ENCODE measurements at regions not wholly inside any gene's neighbourhood (a gene's known extent, or its start where the extent isn't known, plus 50 kb on each side); places are given as distances from the start of the nearest gene placed in this dataset.

DNA sequence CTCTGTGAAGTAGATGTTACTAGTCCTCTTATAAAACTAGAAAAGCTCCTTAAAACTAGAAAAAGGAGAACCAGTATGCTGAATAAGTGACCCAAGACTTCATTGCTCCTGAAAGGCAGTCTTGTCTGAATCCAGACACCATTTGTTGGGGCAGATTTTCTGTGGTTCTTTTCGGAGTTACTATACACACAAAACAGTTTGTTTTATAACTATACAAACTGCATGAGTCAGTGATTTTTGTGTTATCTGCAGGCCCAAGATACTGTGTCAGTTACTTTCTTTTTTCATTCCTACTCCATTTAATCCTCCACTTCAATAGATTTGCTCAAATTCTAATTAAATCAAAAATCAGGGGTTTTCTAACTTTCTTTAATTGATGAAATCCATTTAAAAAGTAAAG lies 244.6 kb downstream of the ARPP21 start:
- DNase-seq (ENCODE audit: low read depth in 1 of 2, low spot score in 2 of 2): no peak
- no peaks in the 10 kb centered on the region for H3K4me1 ChIP-seq (replicated peaks in 1 of 4; ENCODE audit: control insufficient read depth in 3 of 4, insufficient read depth in 4 of 4, low read length in 3 of 4)
- no peak overlapping the region for H3K4me3 ChIP-seq (ENCODE audit: extremely low read depth in 1 of 4, insufficient read depth in 2 of 4, low read depth in 3 of 4, low read length in 4 of 4)
- no peak overlapping the region for H4K5ac ChIP-seq (ENCODE audit: insufficient read length, low read depth, low read length)
- H3K27me3 ChIP-seq (replicated peaks in 1 of 4; ENCODE audit: control insufficient read depth in 3 of 4, extremely low read depth in 1 of 4, insufficient read depth in 3 of 4, low read length in 3 of 4): no peaks in the 10 kb centered on the region
- H3K56ac ChIP-seq (replicated peaks; ENCODE audit: insufficient read length, low read depth, low read length): no peak overlapping the region
- H4K20me1 ChIP-seq (replicated peaks in 1 of 2; ENCODE audit: control insufficient read depth in 1 of 2, insufficient read depth in 2 of 2, low read length in 2 of 2): no peaks in the 10 kb centered on the region
- H3K18ac ChIP-seq (ENCODE audit: extremely low read depth, low read length): no peak overlapping the region
- no peak overlapping the region for H3K4ac ChIP-seq (replicated peaks; ENCODE audit: insufficient read length, low read depth, low read length)
- no peak overlapping the region for H2AFZ ChIP-seq (ENCODE audit: low read length)
- no peak overlapping the region for H3K9ac ChIP-seq (replicated peaks in 1 of 4; ENCODE audit: extremely low read depth in 1 of 4, low read depth in 3 of 4, low read length in 3 of 4)
- no peak overlapping the region for H2BK20ac ChIP-seq (ENCODE audit: low read length)
- H3K14ac ChIP-seq (ENCODE audit: insufficient read length): no peak overlapping the region
- H2BK120ac ChIP-seq (replicated peaks; ENCODE audit: low read depth, low read length): no peak overlapping the region
- H3K4me2 ChIP-seq (ENCODE audit: insufficient read depth in 1 of 2, low read depth in 2 of 2, low read length in 2 of 2): no peak overlapping the region
- H3K9me3 ChIP-seq (ENCODE audit: insufficient read depth in 2 of 2, low read depth in 1 of 2, low read length in 1 of 2): peaks cover 5 to 12% of the 10 kb centered on the region in 2 experiments; a peak in 3 of 4 replicates
- no peak for FAIRE-seq
- no peak overlapping the region for H4K8ac ChIP-seq (ENCODE audit: extremely low read depth, insufficient read depth, low read length)
- CTCF ChIA-PET (ENCODE audit: partially characterized antibody): interaction anchor here (1.0 kb wide), 1 partner anchor 63 kb away, joined by 3 read pairs; no protein-coding TSS in a partner anchor
- H3K23ac ChIP-seq (ENCODE audit: insufficient read length): no peak overlapping the region
- no peak overlapping the region for H2BK15ac ChIP-seq (ENCODE audit: low read length)
- WGBS, 2 experiments (ENCODE audit: extremely low coverage in 1 of 2, insufficient coverage in 1 of 2, insufficient read length in 1 of 2, insufficient replicate concordance in 2 of 2, low coverage in 1 of 2, low lambda C conversion rate in 2 of 2, missing lambda C conversion rate in 1 of 2): 94% methylated on average over 1 of the region's 1 CpG; no CpG with 5 or more reads in 1 of the 2 experiments
- 0 out of 8 replicates have a peak, but pooled peaks cover 0 to 4% (median 0%) of the 10 kb centered on the region in 4 experiments for H3K36me3 ChIP-seq (ENCODE audit: control insufficient read depth in 2 of 4, insufficient read depth in 4 of 4, low read length in 3 of 4)
- no peaks in the 10 kb centered on the region for H3K79me2 ChIP-seq (ENCODE audit: control insufficient read depth in 1 of 2, insufficient read depth in 2 of 2, low read length in 2 of 2)
- H2BK12ac ChIP-seq (ENCODE audit: low read depth, low read length): no peak overlapping the region
- H3K79me1 ChIP-seq (ENCODE audit: low read depth, low read length): no peaks in the 10 kb centered on the region
- H2AK5ac ChIP-seq (ENCODE audit: low read depth, low read length): no peak overlapping the region
- no peak overlapping the region for H3K27ac ChIP-seq (ENCODE audit: low read depth, low read length)
- POLR2A ChIA-PET (ENCODE audit: partially characterized antibody): no interaction called here
- no peak overlapping the region for H4K91ac ChIP-seq (replicated peaks; ENCODE audit: insufficient read length, low read length)
- H3K23me2 ChIP-seq (ENCODE audit: low read depth, low read length): no peaks in the 10 kb centered on the region
- no peak overlapping the region for H2BK5ac ChIP-seq (ENCODE audit: low read depth, low read length)
- TF ChIP-seq TAF1 (IDR thresholded peaks at IDR 0.05; ENCODE audit: low read depth, low read length): no peak
- TF ChIP-seq RFX5 (IDR thresholded peaks at IDR 0.05; ENCODE audit: borderline replicate concordance, low read depth, low read length): no peak
- TF ChIP-seq HDAC6 (IDR thresholded peaks at IDR 0.05; ENCODE audit: low read depth, low read length): no peak
- TF ChIP-seq SP1 (IDR thresholded peaks at IDR 0.05; ENCODE audit: low read depth, low read length): no peak
- no peak for TF ChIP-seq SIRT6 (IDR thresholded peaks at IDR 0.05; ENCODE audit: low read length)
- TF ChIP-seq POLR2AphosphoS5 (IDR thresholded peaks at IDR 0.05; ENCODE audit: low read depth, low read length): no peak
- TF ChIP-seq, protein P1, sequence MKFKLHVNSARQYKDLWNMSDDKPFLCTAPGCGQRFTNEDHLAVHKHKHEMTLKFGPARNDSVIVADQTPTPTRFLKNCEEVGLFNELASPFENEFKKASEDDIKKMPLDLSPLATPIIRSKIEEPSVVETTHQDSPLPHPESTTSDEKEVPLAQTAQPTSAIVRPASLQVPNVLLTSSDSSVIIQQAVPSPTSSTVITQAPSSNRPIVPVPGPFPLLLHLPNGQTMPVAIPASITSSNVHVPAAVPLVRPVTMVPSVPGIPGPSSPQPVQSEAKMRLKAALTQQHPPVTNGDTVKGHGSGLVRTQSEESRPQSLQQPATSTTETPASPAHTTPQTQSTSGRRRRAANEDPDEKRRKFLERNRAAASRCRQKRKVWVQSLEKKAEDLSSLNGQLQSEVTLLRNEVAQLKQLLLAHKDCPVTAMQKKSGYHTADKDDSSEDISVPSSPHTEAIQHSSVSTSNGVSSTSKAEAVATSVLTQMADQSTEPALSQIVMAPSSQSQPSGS (IDR thresholded peaks at IDR 0.05; ENCODE audit: low read length): no peak
- no peak for TF ChIP-seq BCL11A (IDR thresholded peaks at IDR 0.05; ENCODE audit: low read depth in 2 of 2, low read length in 2 of 2)
- TF ChIP-seq RXRA (IDR thresholded peaks at IDR 0.05; ENCODE audit: insufficient read depth, low read depth, low read length): no peak
- TF ChIP-seq CHD1 (IDR thresholded peaks at IDR 0.05; ENCODE audit: low read depth, low read length): no peak
- no peak for TF ChIP-seq ZNF274 (IDR thresholded peaks at IDR 0.05; ENCODE audit: borderline replicate concordance, extremely low read depth, low read length)
- no peak for TF ChIP-seq HDAC2 (IDR thresholded peaks at IDR 0.05; ENCODE audit: borderline replicate concordance in 1 of 2, low read depth in 2 of 2, low read length in 2 of 2)
- TF ChIP-seq KDM1A (IDR thresholded peaks at IDR 0.05; ENCODE audit: borderline replicate concordance, low read length): no peak

Data from H1 (cell line).